Epithelial cell of esophagus (primary cell): ENCODE measurements at regions not wholly inside any gene's neighbourhood (a gene's known extent, or its start where the extent isn't known, plus 50 kb on each side); places are given as distances from the start of the nearest gene placed in this dataset.

Experiments
- DNase-seq: peaks from one replicate; pipeline ENCODE4 v3.0.0; 2010; ENCODE audit warnings: low read depth
- H3K4me3 ChIP-seq: 2 replicates; pipeline ENCODE4 v1.5.1; 2011; ENCODE audit warnings: mild to moderate bottlenecking, low read length, control low read depth
- CTCF ChIP-seq: IDR thresholded peaks from 2 replicates; pipeline ENCODE4 v1.5.1; 2011; ENCODE audit warnings: low read depth, mild to moderate bottlenecking, low read length, control low read depth, inconsistent platforms; ENCODE audit not compliant: insufficient read depth; ENCODE audit errors: missing control alignments

- no peak for TF ChIP-seq CTCF
- H3K4me3 ChIP-seq: no peak overlapping the region
- DNase-seq: peak; percentile 22
Measured at GRCh38 chr1:219792337-219793021, 135.9 kb downstream of the SLC30A10 start.

GRCh38 chr1:219791766-219792165 is 136.6 kb downstream of the SLC30A10 start:
- TF ChIP-seq CTCF: no peak
- H3K4me3 ChIP-seq: no peak overlapping the region
- no peak for DNase-seq

- peak; percentile 5 for DNase-seq
- TF ChIP-seq CTCF: no peak
- no peak overlapping the region for H3K4me3 ChIP-seq
Measured at GRCh38 chr1:219790834-219791615, 137.3 kb downstream of the SLC30A10 start.

- no peak for DNase-seq
- no peak for TF ChIP-seq CTCF
- no peak overlapping the region for H3K4me3 ChIP-seq
Measured at GRCh38 chr1:219788700-219789099, 139.7 kb downstream of the SLC30A10 start.

GRCh38 chr1:219788091-219788490 is 140.3 kb downstream of the SLC30A10 start:
- H3K4me3 ChIP-seq: no peak overlapping the region
- TF ChIP-seq CTCF: no peak
- peak; percentile 23 for DNase-seq

GRCh38 chr1:219784660-219785381 is 143.5 kb downstream of the SLC30A10 start:
- no peak for TF ChIP-seq CTCF
- H3K4me3 ChIP-seq: no peak overlapping the region
- DNase-seq: no peak
